Mesendoderm (in vitro differentiated cells): ENCODE measurements at regions not wholly inside any gene's neighbourhood (a gene's known extent, or its start where the extent isn't known, plus 50 kb on each side); places are given as distances from the start of the nearest gene placed in this dataset.

Source experiments
- DNase-seq: peaks from one replicate; pipeline ENCODE4 v3.0.0; 2013
- H2AK5ac ChIP-seq: 2 replicates; pipeline ENCODE4 v1.6.1; 2013; ENCODE audit warnings: low read length, inconsistent platforms
- H2BK120ac ChIP-seq: 2 replicates; pipeline ENCODE4 v1.6.1; 2013; ENCODE audit warnings: low read depth, mild to moderate bottlenecking, low read length, moderate library complexity, mixed read lengths
- H2BK15ac ChIP-seq: replicated peaks from 2 replicates; pipeline ENCODE4 v1.6.1; 2013; ENCODE audit warnings: low read depth, mild to moderate bottlenecking, moderate library complexity
- H2BK5ac ChIP-seq: 2 replicates; pipeline ENCODE4 v1.6.1; 2013; ENCODE audit warnings: low read length, inconsistent platforms
- H3K18ac ChIP-seq: 2 replicates; pipeline ENCODE4 v1.6.1; 2013; ENCODE audit warnings: mild to moderate bottlenecking, low read length, mixed read lengths
- H3K23ac ChIP-seq: one replicate; pipeline ENCODE4 v1.6.1; 2013; ENCODE audit warnings: low read length
- H3K27ac ChIP-seq: 2 replicates; pipeline ENCODE4 v1.5.1; 2013; ENCODE audit warnings: low read depth, mild to moderate bottlenecking, inconsistent platforms, low read length, moderate library complexity
- H3K27me3 ChIP-seq: 2 replicates; pipeline ENCODE4 v1.6.1; 2013; ENCODE audit warnings: low read length, control low read depth, mild to moderate bottlenecking, inconsistent platforms; ENCODE audit not compliant: insufficient read depth, poor library complexity
- H3K36me3 ChIP-seq: 2 replicates; pipeline ENCODE4 v1.6.1; 2013; ENCODE audit warnings: low read length, inconsistent platforms; ENCODE audit not compliant: control insufficient read depth, insufficient read depth
- H3K4ac ChIP-seq: one replicate; pipeline ENCODE4 v1.6.1; 2013; ENCODE audit warnings: low read depth, mild to moderate bottlenecking, low read length, moderate library complexity
- H3K4me1 ChIP-seq: 2 replicates; pipeline ENCODE4 v1.6.1; 2013; ENCODE audit warnings: low read depth, low read length, inconsistent platforms; ENCODE audit not compliant: control insufficient read depth
- H3K4me2 ChIP-seq: 2 replicates; pipeline ENCODE4 v1.6.1; 2013; ENCODE audit warnings: low read length
- H3K4me3 ChIP-seq: 2 replicates; pipeline ENCODE4 v1.5.1; 2013; ENCODE audit warnings: mild to moderate bottlenecking, low read length
- H3K56ac ChIP-seq: one replicate; pipeline ENCODE4 v1.6.1; 2013; ENCODE audit warnings: low read length
- H3K79me1 ChIP-seq: 2 replicates; pipeline ENCODE4 v1.6.1; 2013; ENCODE audit warnings: low read length, inconsistent platforms
- H3K79me2 ChIP-seq: 2 replicates; pipeline ENCODE4 v1.6.1; 2013; ENCODE audit warnings: mild to moderate bottlenecking, low read length; ENCODE audit not compliant: control insufficient read depth, insufficient read depth
- H3K9ac ChIP-seq: 2 replicates; pipeline ENCODE4 v1.6.1; 2013; ENCODE audit warnings: low read length, inconsistent platforms
- H4K5ac ChIP-seq: one replicate; pipeline ENCODE4 v1.6.1; 2013; ENCODE audit warnings: low read length
- H4K8ac ChIP-seq: one replicate; pipeline ENCODE4 v1.6.1; 2013; ENCODE audit warnings: low read depth, mild to moderate bottlenecking, control low read depth, low read length, moderate library complexity
- WGBS: extraction: QIAGEN DNeasy Blood & Tissue Kit; methylation state at CpG from one replicate; pipeline ENCODE4 v1.1.7; 2013; ENCODE audit warnings: low lambda C conversion rate, missing lambda C conversion rate; ENCODE audit not compliant: insufficient coverage; ENCODE audit errors: extremely low coverage; 5-methylcytosine and 5-hydroxymethylcytosine counted together

- Histone ChIP-seq H3K79me2 (no peaks in the 10 kb centered on the region), H3K36me3 (no peaks in the 10 kb centered on the region), H3K4me3 (no peak overlapping the region), H4K5ac (no peak overlapping the region), H3K4me2 (no peak overlapping the region), H3K23ac (no peak overlapping the region), H3K56ac (no peak overlapping the region), H3K27ac (no peak overlapping the region), H2BK120ac (no peak overlapping the region), H3K27me3 (no peaks in the 10 kb centered on the region), H3K79me1 (no peaks in the 10 kb centered on the region), H2AK5ac (no peak overlapping the region), H4K8ac (no peak overlapping the region), H3K9ac (no peak overlapping the region), H2BK15ac (no peak overlapping the region), H3K18ac (no peak overlapping the region), H3K4ac (no peak overlapping the region), H2BK5ac (no peak overlapping the region), H3K4me1 (peaks cover 4% of the 10 kb centered on the region)
- WGBS: no CpG with 5 or more reads among the region's 6 CpGs
- peak; percentile 27 for DNase-seq
Measured at GRCh38 chr9:78438211-78438610, 141.3 kb downstream of the PSAT1 start.

GRCh38 chr9:78438780-78439179, 141.9 kb downstream of the PSAT1 start:
- Histone ChIP-seq H3K18ac (no peak overlapping the region), H3K79me1 (no peaks in the 10 kb centered on the region), H3K4me1 (peaks cover 4% of the 10 kb centered on the region), H2BK5ac (no peak overlapping the region), H3K36me3 (no peaks in the 10 kb centered on the region), H3K27ac (no peak overlapping the region), H3K23ac (no peak overlapping the region), H3K9ac (no peak overlapping the region), H3K27me3 (no peaks in the 10 kb centered on the region), H2BK120ac (no peak overlapping the region), H2BK15ac (no peak overlapping the region), H4K8ac (no peak overlapping the region), H3K79me2 (no peaks in the 10 kb centered on the region), H3K4me3 (no peak overlapping the region), H4K5ac (no peak overlapping the region), H3K4me2 (no peak overlapping the region), H3K56ac (peak overlapping the region; percentile 68), H3K4ac (no peak overlapping the region), H2AK5ac (no peak overlapping the region)
- no peak for DNase-seq
- no CpG with 5 or more reads among the region's 9 CpGs for WGBS

- Histone ChIP-seq H2BK5ac (no peak overlapping the region), H3K36me3 (no peaks in the 10 kb centered on the region), H2AK5ac (no peak overlapping the region), H4K5ac (no peak overlapping the region), H2BK120ac (no peak overlapping the region), H3K27me3 (no peaks in the 10 kb centered on the region), H3K79me1 (no peaks in the 10 kb centered on the region), H3K56ac (peak overlapping the region; percentile 68), H2BK15ac (no peak overlapping the region), H3K4me3 (no peak overlapping the region), H3K79me2 (no peaks in the 10 kb centered on the region), H3K27ac (peak overlapping the region; percentile 20), H3K4me1 (peaks cover 4% of the 10 kb centered on the region), H3K18ac (no peak overlapping the region), H3K9ac (peak overlapping the region; percentile 25), H3K4ac (no peak overlapping the region), H3K4me2 (no peak overlapping the region), H3K23ac (no peak overlapping the region), H4K8ac (no peak overlapping the region)
- no CpG with 5 or more reads among the region's 23 CpGs for WGBS
- peak; percentile 93 for DNase-seq
Measured at GRCh38 chr9:78439190-78439865, 142.4 kb downstream of the PSAT1 start.

GRCh38 chr9:78439866-78440830, 143.2 kb downstream of the PSAT1 start:
- WGBS: no CpG with 5 or more reads among the region's 10 CpGs
- H3K27ac ChIP-seq: no peak overlapping the region
- no peak overlapping the region for H2BK5ac ChIP-seq

GRCh38 chr9:78441396-78441795, 144.5 kb downstream of the PSAT1 start:
- no CpG with 5 or more reads among the region's 2 CpGs for WGBS
- no peak overlapping the region for H3K9ac ChIP-seq
- H2BK120ac ChIP-seq: no peak overlapping the region
- no peak for DNase-seq
- no peak overlapping the region for H2BK15ac ChIP-seq
- no peak overlapping the region for H2AK5ac ChIP-seq
- H3K4me2 ChIP-seq: no peak overlapping the region
- no peak overlapping the region for H3K27ac ChIP-seq
- no peak overlapping the region for H3K4me3 ChIP-seq
- H3K18ac ChIP-seq: no peak overlapping the region
- H3K4me1 ChIP-seq: peaks cover 4% of the 10 kb centered on the region
- H3K56ac ChIP-seq: no peak overlapping the region
- H4K5ac ChIP-seq: no peak overlapping the region
- no peaks in the 10 kb centered on the region for H3K27me3 ChIP-seq
- H3K79me2 ChIP-seq: no peaks in the 10 kb centered on the region
- H2BK5ac ChIP-seq: no peak overlapping the region
- H3K36me3 ChIP-seq: no peaks in the 10 kb centered on the region
- no peak overlapping the region for H3K4ac ChIP-seq
- no peaks in the 10 kb centered on the region for H3K79me1 ChIP-seq
- no peak overlapping the region for H3K23ac ChIP-seq
- no peak overlapping the region for H4K8ac ChIP-seq

More at GRCh38 chr9:78439866-78440830, 143.2 kb downstream of the PSAT1 start:
- Histone ChIP-seq H2AK5ac (no peak overlapping the region), H3K4ac (no peak overlapping the region), H3K27me3 (no peaks in the 10 kb centered on the region), H3K18ac (no peak overlapping the region), H2BK15ac (no peak overlapping the region), H2BK120ac (no peak overlapping the region), H3K4me2 (no peak overlapping the region), H3K79me2 (no peaks in the 10 kb centered on the region), H3K4me1 (peaks cover 4% of the 10 kb centered on the region), H3K23ac (no peak overlapping the region), H3K79me1 (no peaks in the 10 kb centered on the region), H3K9ac (no peak overlapping the region), H3K4me3 (no peak overlapping the region), H4K5ac (no peak overlapping the region), H3K36me3 (no peaks in the 10 kb centered on the region), H3K56ac (peak overlapping the region; percentile 53), H4K8ac (no peak overlapping the region)
- peak; percentile 22 for DNase-seq
